ENCODE measurements at regions not wholly inside any gene's neighbourhood (a gene's known extent, or its start where the extent isn't known, plus 50 kb on each side); places are given as distances from the start of the nearest gene placed in this dataset.

GRCh38 chr2:158905784-158906183 is 62.7 kb upstream of the TANC1 start:
- DNase-seq = no peak

GRCh38 chr2:158907926-158908456 is 60.4 kb upstream of the TANC1 start:
- no peak for DNase-seq

GRCh38 chr2:158912112-158912511 is 56.3 kb upstream of the TANC1 start:
- DNase-seq = no peak

- no peak for DNase-seq
Measured at GRCh38 chr2:158912765-158913164, 55.7 kb upstream of the TANC1 start.

- no peak for DNase-seq
Measured at GRCh38 chr2:158914066-158914465, 54.4 kb upstream of the TANC1 start.

GRCh38 chr2:158914731-158915130 is 53.7 kb upstream of the TANC1 start:
- DNase-seq = no peak

- no peak for DNase-seq
Measured at GRCh38 chr2:158917121-158917520, 51.3 kb upstream of the TANC1 start.

- no peak for DNase-seq
Measured at GRCh38 chr2:158918452-158918851, 50.0 kb upstream of the TANC1 start.
